Muscle layer of colon (tissue), 2 donors: ENCODE measurements at regions not wholly inside any gene's neighbourhood (a gene's known extent, or its start where the extent isn't known, plus 50 kb on each side); places are given as distances from the start of the nearest gene placed in this dataset.
"Not testable (repeated sequence)": the region's sequence is repeated elsewhere in the genome, so short reads cannot be mapped to it uniquely, and the experiment has no call there.

Source experiments
- H3K27ac ChIP-seq: one replicate; pipeline ENCODE4 v1.7.0; 2013; ENCODE audit warnings: low read depth, mild to moderate bottlenecking, low read length, moderate library complexity
- H3K27me3 ChIP-seq, 2 donors: one replicate each; pipeline ENCODE4 v1.7.0; 2013; ENCODE audit warnings: low read length in 2 of 2, mild to moderate bottlenecking in 2 of 2; ENCODE audit not compliant: insufficient read depth in 2 of 2, control insufficient read depth in 1 of 2
- H3K36me3 ChIP-seq: one replicate; pipeline ENCODE4 v1.7.0; 2013; ENCODE audit warnings: mild to moderate bottlenecking, low read length; ENCODE audit not compliant: insufficient read depth
- H3K4me1 ChIP-seq: one replicate; pipeline ENCODE4 v1.7.0; 2013; ENCODE audit warnings: mild to moderate bottlenecking, low read length; ENCODE audit not compliant: insufficient read depth
- H3K4me3 ChIP-seq, 2 donors: one replicate each; pipeline ENCODE4 v1.7.0; 2013; ENCODE audit warnings: low read length in 2 of 2, low read depth in 1 of 2, mild to moderate bottlenecking in 1 of 2, moderate library complexity in 1 of 2
- H3K9ac ChIP-seq: one replicate; pipeline ENCODE4 v1.7.0; 2013; ENCODE audit warnings: low read length
- H3K9me3 ChIP-seq: one replicate; pipeline ENCODE4 v1.7.0; 2013; ENCODE audit warnings: mild to moderate bottlenecking, low read length
- donor health status: abdominal sarcoma.
- donor health status: Adenocarcinoma of cecum.

DNA sequence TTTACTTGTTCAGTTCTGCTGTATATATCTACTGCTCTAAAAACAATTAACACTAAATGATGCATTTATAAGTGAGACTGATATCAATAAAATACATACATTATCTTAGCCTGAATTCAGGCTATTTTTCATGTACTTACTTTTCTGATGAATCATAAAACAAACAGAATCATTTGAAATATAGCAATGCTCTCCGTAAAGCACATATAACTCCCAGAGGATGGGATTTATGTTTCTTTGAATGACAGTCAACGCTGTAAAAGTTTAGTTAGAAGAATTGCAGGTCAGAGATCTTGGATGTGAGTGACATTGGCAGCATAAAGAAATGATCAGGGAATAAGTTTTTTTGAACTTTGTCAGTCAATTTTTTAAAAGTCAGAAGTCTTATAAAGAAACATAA, 740.2 kb upstream of the NOVA1 start:
- Histone ChIP-seq H3K4me3 (no peak overlapping the region), H3K27ac (no peak overlapping the region), H3K9ac (no peak overlapping the region), H3K36me3 (no peaks in the 10 kb centered on the region), H3K9me3 (no peaks in the 10 kb centered on the region), H3K4me1 (no peaks in the 10 kb centered on the region), H3K27me3 (no peaks in the 10 kb centered on the region)

DNA sequence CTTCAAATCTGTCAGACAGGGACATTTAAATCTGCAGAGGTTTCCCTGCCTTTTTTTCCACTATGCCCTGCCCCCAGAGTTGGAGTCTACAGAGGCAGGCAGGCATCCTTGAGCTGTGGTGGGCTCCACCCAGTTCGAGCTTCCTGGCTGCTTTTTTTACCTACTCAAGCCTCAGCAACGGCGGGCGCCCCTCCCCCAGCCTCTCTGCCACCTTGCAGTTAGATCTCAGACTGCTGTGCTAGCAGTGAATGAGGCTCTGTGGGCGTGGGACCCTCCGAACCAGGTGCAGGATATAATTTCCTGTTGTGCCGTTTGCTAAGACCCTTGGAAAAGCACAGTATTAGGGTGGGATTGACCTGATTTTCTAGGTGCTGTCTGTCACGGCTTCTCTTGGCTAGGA, 765.2 kb upstream of the NOVA1 start:
- not testable (repeated sequence) for H3K9me3 ChIP-seq, H3K9ac ChIP-seq, H3K4me1 ChIP-seq, H3K4me3 ChIP-seq, H3K27ac ChIP-seq, H3K27me3 ChIP-seq, H3K36me3 ChIP-seq

DNA sequence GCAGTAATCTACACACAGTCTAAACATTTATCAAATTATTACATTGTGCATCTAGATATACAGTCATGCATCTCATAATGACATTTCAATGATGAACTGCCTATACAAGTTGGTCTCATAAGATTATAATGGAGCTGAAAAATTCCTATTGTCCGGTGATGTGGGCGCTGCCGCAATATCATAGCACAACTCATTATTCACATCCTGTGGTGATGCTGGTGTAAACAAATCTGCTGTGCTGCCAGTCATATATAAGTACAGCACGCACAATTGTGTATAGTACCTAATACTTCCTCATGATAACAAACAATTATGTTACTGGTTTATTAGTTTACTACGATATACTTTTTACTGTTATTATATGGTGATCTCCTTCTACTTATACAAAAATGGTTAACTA, 768.8 kb upstream of the NOVA1 start:
- Histone ChIP-seq H3K27me3 (no peaks in the 10 kb centered on the region), H3K27ac (no peak overlapping the region), H3K4me3 (no peak overlapping the region)

GRCh38 chr14:27367345-27367744, 769.5 kb upstream of the NOVA1 start:
- H3K4me1 ChIP-seq, result no peaks in the 10 kb centered on the region
- H3K9ac ChIP-seq, result no peak overlapping the region
- H3K27ac ChIP-seq, result no peak overlapping the region
- H3K4me3 ChIP-seq, result no peak overlapping the region
- no peaks in the 10 kb centered on the region for H3K9me3 ChIP-seq
- H3K36me3 ChIP-seq, result no peaks in the 10 kb centered on the region
- H3K27me3 ChIP-seq, result no peaks in the 10 kb centered on the region

More for the DNA sequence above, 768.8 kb upstream of the NOVA1 start:
- H3K36me3 ChIP-seq, result no peaks in the 10 kb centered on the region
- H3K9me3 ChIP-seq, result no peaks in the 10 kb centered on the region
- no peaks in the 10 kb centered on the region for H3K4me1 ChIP-seq
- H3K9ac ChIP-seq, result no peak overlapping the region

- no peaks in the 10 kb centered on the region for H3K4me1 ChIP-seq
- no peaks in the 10 kb centered on the region for H3K9me3 ChIP-seq
- no peaks in the 10 kb centered on the region for H3K27me3 ChIP-seq
- no peak overlapping the region for H3K4me3 ChIP-seq
- H3K36me3 ChIP-seq, result no peaks in the 10 kb centered on the region
- no peak overlapping the region for H3K9ac ChIP-seq
- H3K27ac ChIP-seq, result no peak overlapping the region
Observed at GRCh38 chr14:27370074-27370473, 772.2 kb upstream of the NOVA1 start.

DNA sequence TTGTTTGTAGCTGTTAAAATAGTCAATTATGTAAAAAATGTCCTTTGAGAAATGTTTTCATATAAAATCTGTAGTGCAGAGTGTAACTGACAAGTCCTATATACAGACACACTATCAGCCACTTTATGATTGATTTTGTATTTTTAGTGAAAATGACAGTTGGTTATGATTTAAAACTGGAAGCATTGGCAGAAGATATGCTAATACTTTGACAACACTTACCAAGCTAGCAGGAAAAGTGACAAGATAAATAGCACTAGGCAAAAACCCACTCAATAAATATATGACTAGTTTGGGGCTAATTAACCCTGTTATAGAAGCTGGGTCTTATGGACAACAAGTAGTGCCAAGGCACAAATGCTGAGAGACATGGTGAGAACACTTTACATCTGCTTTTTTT, 772.9 kb upstream of the NOVA1 start:
- H3K9me3 ChIP-seq, result no peaks in the 10 kb centered on the region
- H3K27ac ChIP-seq, result no peak overlapping the region
- no peaks in the 10 kb centered on the region for H3K27me3 ChIP-seq
- H3K4me3 ChIP-seq, result no peak overlapping the region
- no peak overlapping the region for H3K9ac ChIP-seq
- H3K36me3 ChIP-seq, result no peaks in the 10 kb centered on the region
- H3K4me1 ChIP-seq, result no peaks in the 10 kb centered on the region

GRCh38 chr14:27371209-27371608, 773.4 kb upstream of the NOVA1 start:
- Histone ChIP-seq H3K36me3 (no peaks in the 10 kb centered on the region), H3K27me3 (no peaks in the 10 kb centered on the region), H3K4me3 (no peak overlapping the region), H3K4me1 (no peaks in the 10 kb centered on the region), H3K9ac (no peak overlapping the region), H3K27ac (no peak overlapping the region), H3K9me3 (no peaks in the 10 kb centered on the region)

GRCh38 chr14:27371868-27372267, 774.0 kb upstream of the NOVA1 start:
- H3K4me1 ChIP-seq, result no peaks in the 10 kb centered on the region
- H3K4me3 ChIP-seq, result no peak overlapping the region
- no peak overlapping the region for H3K9ac ChIP-seq
- H3K27me3 ChIP-seq, result no peaks in the 10 kb centered on the region
- H3K9me3 ChIP-seq, result no peaks in the 10 kb centered on the region
- no peak overlapping the region for H3K27ac ChIP-seq
- H3K36me3 ChIP-seq, result no peaks in the 10 kb centered on the region

DNA sequence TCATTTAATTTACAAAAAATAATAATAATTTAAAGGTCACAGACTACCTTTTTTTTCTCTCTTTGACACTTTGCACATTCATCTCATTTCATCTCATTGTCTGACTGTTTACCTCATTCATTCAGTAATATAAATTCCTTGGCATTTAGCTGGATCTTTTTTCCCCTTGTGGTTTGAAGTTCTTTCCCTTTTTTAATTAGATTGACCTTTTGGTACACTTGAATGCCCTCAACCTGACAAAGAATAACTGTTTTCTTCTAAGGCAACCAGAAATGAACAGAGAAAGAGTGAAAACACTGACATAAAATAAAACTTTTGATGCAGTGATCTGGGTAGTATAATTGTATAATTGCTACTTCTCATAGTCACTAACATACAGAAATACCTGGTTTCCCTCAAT, 774.9 kb upstream of the NOVA1 start:
- Histone ChIP-seq H3K36me3 (no peaks in the 10 kb centered on the region), H3K9ac (no peak overlapping the region), H3K4me3 (no peak overlapping the region), H3K9me3 (no peaks in the 10 kb centered on the region), H3K4me1 (no peaks in the 10 kb centered on the region), H3K27ac (no peak overlapping the region), H3K27me3 (no peaks in the 10 kb centered on the region)

GRCh38 chr14:27384124-27384523, 786.3 kb upstream of the NOVA1 start:
- H3K4me3 ChIP-seq, result no peak overlapping the region
- no peak overlapping the region for H3K9ac ChIP-seq
- H3K27me3 ChIP-seq, result no peaks in the 10 kb centered on the region
- H3K9me3 ChIP-seq, result no peaks in the 10 kb centered on the region
- H3K4me1 ChIP-seq, result no peaks in the 10 kb centered on the region
- H3K27ac ChIP-seq, result no peak overlapping the region
- no peaks in the 10 kb centered on the region for H3K36me3 ChIP-seq

DNA sequence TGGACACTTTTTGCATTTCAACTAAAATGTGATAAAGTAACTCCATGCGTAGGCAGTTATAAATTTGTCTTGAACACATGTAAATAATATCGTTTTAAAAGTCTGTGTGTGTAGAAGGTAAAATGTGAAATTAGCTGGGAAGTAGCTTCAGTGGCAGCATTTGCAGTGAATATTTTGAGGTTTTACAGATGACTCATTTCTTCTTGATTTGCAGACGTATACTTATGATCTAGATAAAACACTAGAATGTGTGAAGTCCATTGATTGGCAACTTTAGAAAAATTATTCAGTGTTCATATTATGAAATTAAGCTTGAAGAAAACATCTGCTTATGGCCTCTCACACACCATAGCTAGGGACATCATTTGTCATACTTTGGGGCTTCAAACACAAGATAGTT, 788.6 kb upstream of the NOVA1 start:
- H3K4me3 ChIP-seq, result no peak overlapping the region
- no peak overlapping the region for H3K27ac ChIP-seq
- no peaks in the 10 kb centered on the region for H3K9me3 ChIP-seq

GRCh38 chr14:27387463-27387862, 789.6 kb upstream of the NOVA1 start:
- Histone ChIP-seq H3K9me3 (no peaks in the 10 kb centered on the region), H3K27ac (no peak overlapping the region), H3K36me3 (no peaks in the 10 kb centered on the region), H3K4me3 (no peak overlapping the region), H3K4me1 (no peaks in the 10 kb centered on the region), H3K9ac (no peak overlapping the region), H3K27me3 (no peaks in the 10 kb centered on the region)

More for the DNA sequence above, 788.6 kb upstream of the NOVA1 start:
- Histone ChIP-seq H3K27me3 (no peaks in the 10 kb centered on the region), H3K9ac (no peak overlapping the region), H3K4me1 (no peaks in the 10 kb centered on the region), H3K36me3 (no peaks in the 10 kb centered on the region)
